Stimulated activated CD4-positive, alpha-beta T cell treated with anti-CD3 and anti-CD28 coated beads, Interleukin-12 subunit alpha, Interleukin-12 subunit beta, amount 100 ng/mL, for 4 hours (primary cell): ENCODE measurements at regions not wholly inside any gene's neighbourhood (a gene's known extent, or its start where the extent isn't known, plus 50 kb on each side); places are given as distances from the start of the nearest gene placed in this dataset.
"Not testable (repeated sequence)": the region's sequence is repeated elsewhere in the genome, so short reads cannot be mapped to it uniquely, and the experiment has no call there.

Experiments used
- DNase-seq: peaks from one replicate; pipeline ENCODE4 v3.0.0-alpha.2; 2020

GRCh38 chr3:118504906-118505305 is 529.7 kb downstream of the IGSF11 start:
- DNase-seq, result no peak

GRCh38 chr3:118505784-118506183 is 528.9 kb downstream of the IGSF11 start:
- no peak for DNase-seq

- no peak for DNase-seq
These were observed 523.2 kb downstream of the IGSF11 start for GRCh38 chr3:118511402-118511801.

GRCh38 chr3:118512301-118512700 is 522.3 kb downstream of the IGSF11 start:
- no peak for DNase-seq

- DNase-seq, result no peak
These were observed 509.6 kb downstream of the IGSF11 start for GRCh38 chr3:118525077-118525476.

GRCh38 chr3:118526758-118527513 is 507.7 kb downstream of the IGSF11 start:
- DNase-seq, result no peak

- no peak for DNase-seq
These were observed 507.1 kb downstream of the IGSF11 start for GRCh38 chr3:118527514-118528044.

GRCh38 chr3:118529554-118529953 is 505.1 kb downstream of the IGSF11 start:
- DNase-seq, result no peak

- DNase-seq, result no peak
These were observed 504.2 kb downstream of the IGSF11 start for GRCh38 chr3:118530350-118530922.

- not testable (repeated sequence) for DNase-seq
These were observed 503.7 kb downstream of the IGSF11 start for GRCh38 chr3:118530927-118531356.

- DNase-seq, result no peak
These were observed 502.8 kb downstream of the IGSF11 start for GRCh38 chr3:118531816-118532215.

- DNase-seq, result no peak
These were observed 501.0 kb downstream of the IGSF11 start for GRCh38 chr3:118533676-118534075.

GRCh38 chr3:118534519-118534918 is 500.1 kb downstream of the IGSF11 start:
- DNase-seq, result no peak

GRCh38 chr3:118536764-118537163 is 497.9 kb downstream of the IGSF11 start:
- DNase-seq, result no peak

GRCh38 chr3:118537454-118537853 is 497.2 kb downstream of the IGSF11 start:
- no peak for DNase-seq

- no peak for DNase-seq
These were observed 496.5 kb downstream of the IGSF11 start for GRCh38 chr3:118538187-118538586.

GRCh38 chr3:118539820-118540447 is 494.7 kb downstream of the IGSF11 start:
- DNase-seq, result not testable (repeated sequence)

- not testable (repeated sequence) for DNase-seq
These were observed 494.2 kb downstream of the IGSF11 start for GRCh38 chr3:118540448-118540821.

- no peak for DNase-seq
These were observed 493.8 kb downstream of the IGSF11 start for GRCh38 chr3:118540826-118541225.

- DNase-seq, result no peak
These were observed 492.9 kb downstream of the IGSF11 start for GRCh38 chr3:118541796-118542195.

GRCh38 chr3:118543832-118544231 is 490.8 kb downstream of the IGSF11 start:
- no peak for DNase-seq

- DNase-seq, result no peak
These were observed 490.2 kb downstream of the IGSF11 start for GRCh38 chr3:118544458-118544857.

GRCh38 chr3:118548434-118548833 is 486.2 kb downstream of the IGSF11 start:
- DNase-seq, result no peak

GRCh38 chr3:118550122-118550521 is 484.5 kb downstream of the IGSF11 start:
- no peak for DNase-seq
